HL-60 (cell line): ENCODE measurements at regions not wholly inside any gene's neighbourhood (a gene's known extent, or its start where the extent isn't known, plus 50 kb on each side); places are given as distances from the start of the nearest gene placed in this dataset.

ENCODE experiments used
- GABPA ChIP-seq: IDR thresholded peaks from 2 replicates; pipeline ENCODE4 v1.6.1; 2012; ENCODE audit warnings: low read depth
- POLR2AphosphoS5 ChIP-seq: IDR thresholded peaks from 2 replicates; pipeline ENCODE4 v1.6.1; 2012; ENCODE audit warnings: low read depth
- SPI1 ChIP-seq: IDR thresholded peaks from 2 replicates; pipeline ENCODE4 v1.6.1; 2012; ENCODE audit warnings: low read depth, mild to moderate bottlenecking, borderline replicate concordance
- TF ChIP-seq, protein P1 (sequence below): IDR thresholded peaks from 2 replicates; pipeline ENCODE4 v1.6.1; 2012; ENCODE audit warnings: low read depth; ENCODE audit not compliant: insufficient replicate concordance
- TF ChIP-seq, protein P2 (sequence below): IDR thresholded peaks from one replicate; pipeline ENCODE4 v1.5.1; 2011; ENCODE audit warnings: low read length, control low read depth, inconsistent platforms; ENCODE audit not compliant: insufficient read depth

DNA sequence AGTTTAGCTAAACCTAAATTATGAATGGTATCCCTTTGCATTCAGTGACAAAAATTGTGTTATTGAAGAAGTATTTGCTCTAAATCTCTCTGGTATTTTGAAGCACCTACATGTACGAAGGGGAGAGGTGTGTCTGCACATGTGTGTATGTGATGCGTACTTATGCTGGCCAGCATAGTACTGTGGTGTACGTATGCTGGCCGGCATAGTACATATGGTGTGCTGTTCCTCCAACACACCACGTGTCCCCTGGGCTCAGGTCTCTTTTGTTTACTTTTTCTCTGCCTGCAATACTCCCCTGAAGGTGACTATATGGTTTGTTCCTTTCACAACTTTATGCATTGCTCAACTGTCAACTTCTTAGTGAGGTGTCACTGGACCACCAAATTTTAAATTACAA, 360.3 kb downstream of the CRPPA start:
- TF ChIP-seq SPI1 (no peak), POLR2AphosphoS5 (no peak), GABPA (no peak)
- TF ChIP-seq, protein P1, sequence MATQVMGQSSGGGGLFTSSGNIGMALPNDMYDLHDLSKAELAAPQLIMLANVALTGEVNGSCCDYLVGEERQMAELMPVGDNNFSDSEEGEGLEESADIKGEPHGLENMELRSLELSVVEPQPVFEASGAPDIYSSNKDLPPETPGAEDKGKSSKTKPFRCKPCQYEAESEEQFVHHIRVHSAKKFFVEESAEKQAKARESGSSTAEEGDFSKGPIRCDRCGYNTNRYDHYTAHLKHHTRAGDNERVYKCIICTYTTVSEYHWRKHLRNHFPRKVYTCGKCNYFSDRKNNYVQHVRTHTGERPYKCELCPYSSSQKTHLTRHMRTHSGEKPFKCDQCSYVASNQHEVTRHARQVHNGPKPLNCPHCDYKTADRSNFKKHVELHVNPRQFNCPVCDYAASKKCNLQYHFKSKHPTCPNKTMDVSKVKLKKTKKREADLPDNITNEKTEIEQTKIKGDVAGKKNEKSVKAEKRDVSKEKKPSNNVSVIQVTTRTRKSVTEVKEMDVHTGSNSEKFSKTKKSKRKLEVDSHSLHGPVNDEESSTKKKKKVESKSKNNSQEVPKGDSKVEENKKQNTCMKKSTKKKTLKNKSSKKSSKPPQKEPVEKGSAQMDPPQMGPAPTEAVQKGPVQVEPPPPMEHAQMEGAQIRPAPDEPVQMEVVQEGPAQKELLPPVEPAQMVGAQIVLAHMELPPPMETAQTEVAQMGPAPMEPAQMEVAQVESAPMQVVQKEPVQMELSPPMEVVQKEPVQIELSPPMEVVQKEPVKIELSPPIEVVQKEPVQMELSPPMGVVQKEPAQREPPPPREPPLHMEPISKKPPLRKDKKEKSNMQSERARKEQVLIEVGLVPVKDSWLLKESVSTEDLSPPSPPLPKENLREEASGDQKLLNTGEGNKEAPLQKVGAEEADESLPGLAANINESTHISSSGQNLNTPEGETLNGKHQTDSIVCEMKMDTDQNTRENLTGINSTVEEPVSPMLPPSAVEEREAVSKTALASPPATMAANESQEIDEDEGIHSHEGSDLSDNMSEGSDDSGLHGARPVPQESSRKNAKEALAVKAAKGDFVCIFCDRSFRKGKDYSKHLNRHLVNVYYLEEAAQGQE, result no peak
- TF ChIP-seq, protein P2, sequence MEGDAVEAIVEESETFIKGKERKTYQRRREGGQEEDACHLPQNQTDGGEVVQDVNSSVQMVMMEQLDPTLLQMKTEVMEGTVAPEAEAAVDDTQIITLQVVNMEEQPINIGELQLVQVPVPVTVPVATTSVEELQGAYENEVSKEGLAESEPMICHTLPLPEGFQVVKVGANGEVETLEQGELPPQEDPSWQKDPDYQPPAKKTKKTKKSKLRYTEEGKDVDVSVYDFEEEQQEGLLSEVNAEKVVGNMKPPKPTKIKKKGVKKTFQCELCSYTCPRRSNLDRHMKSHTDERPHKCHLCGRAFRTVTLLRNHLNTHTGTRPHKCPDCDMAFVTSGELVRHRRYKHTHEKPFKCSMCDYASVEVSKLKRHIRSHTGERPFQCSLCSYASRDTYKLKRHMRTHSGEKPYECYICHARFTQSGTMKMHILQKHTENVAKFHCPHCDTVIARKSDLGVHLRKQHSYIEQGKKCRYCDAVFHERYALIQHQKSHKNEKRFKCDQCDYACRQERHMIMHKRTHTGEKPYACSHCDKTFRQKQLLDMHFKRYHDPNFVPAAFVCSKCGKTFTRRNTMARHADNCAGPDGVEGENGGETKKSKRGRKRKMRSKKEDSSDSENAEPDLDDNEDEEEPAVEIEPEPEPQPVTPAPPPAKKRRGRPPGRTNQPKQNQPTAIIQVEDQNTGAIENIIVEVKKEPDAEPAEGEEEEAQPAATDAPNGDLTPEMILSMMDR, result no peak
